Vagina (tissue), 2 donors: ENCODE measurements at regions not wholly inside any gene's neighbourhood (a gene's known extent, or its start where the extent isn't known, plus 50 kb on each side); places are given as distances from the start of the nearest gene placed in this dataset.

ENCODE experiments used
- POLR2A ChIP-seq, 2 donors: fragments of 450-650 bp; IDR thresholded peaks; one replicate each; pipeline ENCODE4 v1.6.1; 2017; ENCODE audit warnings: antibody characterized with exemption in 2 of 2, mild to moderate bottlenecking in 2 of 2, moderate library complexity in 2 of 2
- TF ChIP-seq, protein P1 (sequence below), 3 experiments: fragments of 450-650 bp in 2 of 3; fragments of 200-600 bp in 1 of 3; sonication (generic) in 1 of 3; IDR thresholded peaks; one replicate each; pipeline ENCODE4 v1.5.1; 2017 to 2019; ENCODE audit warnings: antibody characterized with exemption in 3 of 3, mild to moderate bottlenecking in 2 of 3, moderate library complexity in 2 of 3

DNA sequence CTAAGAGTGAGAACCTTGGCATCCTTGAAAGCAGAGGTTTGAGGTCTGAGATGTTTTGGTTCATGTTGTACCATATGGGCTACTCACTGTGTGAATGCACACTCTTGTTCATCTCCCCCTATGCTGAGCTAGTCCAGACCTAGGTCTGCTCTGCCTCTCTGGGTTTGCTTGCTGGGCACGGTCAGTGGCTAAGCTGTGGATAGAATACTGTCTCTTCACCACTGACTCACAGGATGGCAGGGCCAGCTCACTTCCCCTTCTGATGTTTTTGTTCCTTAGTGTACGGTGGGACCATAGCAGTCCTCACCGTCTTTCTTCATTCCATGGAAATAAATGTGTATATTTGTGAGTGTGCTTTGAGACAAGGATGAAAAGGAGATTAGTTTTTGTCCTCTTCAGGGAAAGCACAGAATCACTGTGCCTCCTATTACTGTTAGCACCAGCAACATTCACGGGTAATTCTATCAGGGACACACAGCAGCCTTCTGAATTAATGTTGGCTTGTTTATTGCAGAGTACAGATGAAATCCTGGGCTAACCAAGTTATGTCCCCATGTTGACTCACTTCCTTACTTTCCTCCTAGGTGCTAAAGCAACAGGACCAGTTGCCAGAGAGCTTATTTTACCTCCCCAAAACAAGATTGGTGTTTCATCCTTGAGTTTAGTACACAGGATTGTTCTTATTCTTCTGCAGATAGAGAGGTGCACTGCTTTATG is 56.9 kb upstream of the IVNS1ABP start:
- TF ChIP-seq, protein P1, sequence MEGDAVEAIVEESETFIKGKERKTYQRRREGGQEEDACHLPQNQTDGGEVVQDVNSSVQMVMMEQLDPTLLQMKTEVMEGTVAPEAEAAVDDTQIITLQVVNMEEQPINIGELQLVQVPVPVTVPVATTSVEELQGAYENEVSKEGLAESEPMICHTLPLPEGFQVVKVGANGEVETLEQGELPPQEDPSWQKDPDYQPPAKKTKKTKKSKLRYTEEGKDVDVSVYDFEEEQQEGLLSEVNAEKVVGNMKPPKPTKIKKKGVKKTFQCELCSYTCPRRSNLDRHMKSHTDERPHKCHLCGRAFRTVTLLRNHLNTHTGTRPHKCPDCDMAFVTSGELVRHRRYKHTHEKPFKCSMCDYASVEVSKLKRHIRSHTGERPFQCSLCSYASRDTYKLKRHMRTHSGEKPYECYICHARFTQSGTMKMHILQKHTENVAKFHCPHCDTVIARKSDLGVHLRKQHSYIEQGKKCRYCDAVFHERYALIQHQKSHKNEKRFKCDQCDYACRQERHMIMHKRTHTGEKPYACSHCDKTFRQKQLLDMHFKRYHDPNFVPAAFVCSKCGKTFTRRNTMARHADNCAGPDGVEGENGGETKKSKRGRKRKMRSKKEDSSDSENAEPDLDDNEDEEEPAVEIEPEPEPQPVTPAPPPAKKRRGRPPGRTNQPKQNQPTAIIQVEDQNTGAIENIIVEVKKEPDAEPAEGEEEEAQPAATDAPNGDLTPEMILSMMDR (IDR thresholded peaks at IDR 0.05) = no peak
- no peak for TF ChIP-seq POLR2A (IDR thresholded peaks at IDR 0.05)
